ENCODE measurements at regions not wholly inside any gene's neighbourhood (a gene's known extent, or its start where the extent isn't known, plus 50 kb on each side); places are given as distances from the start of the nearest gene placed in this dataset.

DNA sequence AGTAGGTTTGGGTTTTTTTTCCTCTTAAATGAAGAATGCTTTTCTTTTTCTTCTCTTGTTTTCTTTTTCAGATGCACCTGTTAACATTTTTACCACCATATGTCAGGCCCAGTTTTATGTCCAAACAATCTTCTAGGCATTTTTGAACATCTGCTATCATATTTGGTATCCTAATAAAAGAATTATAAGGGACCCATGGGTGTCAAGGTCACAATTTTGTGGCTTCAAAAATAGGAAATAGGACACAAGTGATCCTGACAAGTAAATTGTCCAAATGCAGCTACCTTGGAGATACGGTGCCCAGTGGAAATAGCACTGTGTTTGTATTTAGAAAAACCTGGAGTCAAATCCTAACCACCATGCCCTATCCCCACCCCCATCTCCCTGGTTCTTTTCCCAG is 270.3 kb downstream of the MZT1 start:
- no peak for DNase-seq (ENCODE audit: low spot score)
- no peak overlapping the region for H3K9ac ChIP-seq (ENCODE audit: insufficient read depth, low read depth, low read length)
- no TSS peak for BruUV-seq (replicated peaks)
- H3K4me1 ChIP-seq (ENCODE audit: insufficient read depth, low read length), result no peaks in the 10 kb centered on the region
- FAIRE-seq, result no peak
- ATAC-seq, result no peak
- no peak overlapping the region for H3K4me3 ChIP-seq (replicated peaks in 1 of 3; ENCODE audit: insufficient read depth in 1 of 3, low read depth in 2 of 3, low read length in 3 of 3)
- H4K20me1 ChIP-seq (ENCODE audit: insufficient read depth, low read length), result no peaks in the 10 kb centered on the region
- no peak for TF ChIP-seq RBM22 (optimal IDR thresholded peaks at IDR 0.05; ENCODE audit: low read length)
- TF ChIP-seq ZNF761 (CRISPR knock-in tag; conservative IDR thresholded peaks at IDR 0.05), result no peak
- TF ChIP-seq, protein P1, sequence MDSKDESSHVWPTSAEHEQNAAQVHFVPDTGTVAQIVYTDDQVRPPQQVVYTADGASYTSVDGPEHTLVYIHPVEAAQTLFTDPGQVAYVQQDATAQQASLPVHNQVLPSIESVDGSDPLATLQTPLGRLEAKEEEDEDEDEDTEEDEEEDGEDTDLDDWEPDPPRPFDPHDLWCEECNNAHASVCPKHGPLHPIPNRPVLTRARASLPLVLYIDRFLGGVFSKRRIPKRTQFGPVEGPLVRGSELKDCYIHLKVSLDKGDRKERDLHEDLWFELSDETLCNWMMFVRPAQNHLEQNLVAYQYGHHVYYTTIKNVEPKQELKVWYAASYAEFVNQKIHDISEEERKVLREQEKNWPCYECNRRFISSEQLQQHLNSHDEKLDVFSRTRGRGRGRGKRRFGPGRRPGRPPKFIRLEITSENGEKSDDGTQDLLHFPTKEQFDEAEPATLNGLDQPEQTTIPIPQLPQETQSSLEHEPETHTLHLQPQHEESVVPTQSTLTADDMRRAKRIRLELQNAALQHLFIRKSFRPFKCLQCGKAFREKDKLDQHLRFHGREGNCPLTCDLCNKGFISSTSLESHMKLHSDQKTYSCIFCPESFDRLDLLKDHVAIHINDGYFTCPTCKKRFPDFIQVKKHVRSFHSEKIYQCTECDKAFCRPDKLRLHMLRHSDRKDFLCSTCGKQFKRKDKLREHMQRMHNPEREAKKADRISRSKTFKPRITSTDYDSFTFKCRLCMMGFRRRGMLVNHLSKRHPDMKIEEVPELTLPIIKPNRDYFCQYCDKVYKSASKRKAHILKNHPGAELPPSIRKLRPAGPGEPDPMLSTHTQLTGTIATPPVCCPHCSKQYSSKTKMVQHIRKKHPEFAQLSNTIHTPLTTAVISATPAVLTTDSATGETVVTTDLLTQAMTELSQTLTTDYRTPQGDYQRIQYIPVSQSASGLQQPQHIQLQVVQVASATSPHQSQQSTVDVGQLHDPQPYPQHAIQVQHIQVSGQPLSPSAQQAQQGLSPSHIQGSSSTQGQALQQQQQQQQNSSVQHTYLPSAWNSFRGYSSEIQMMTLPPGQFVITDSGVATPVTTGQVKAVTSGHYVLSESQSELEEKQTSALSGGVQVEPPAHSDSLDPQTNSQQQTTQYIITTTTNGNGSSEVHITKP (CRISPR knock-in tag; IDR thresholded peaks at IDR 0.05; ENCODE audit: low read depth), result no peak
- TF ChIP-seq, protein P2, sequence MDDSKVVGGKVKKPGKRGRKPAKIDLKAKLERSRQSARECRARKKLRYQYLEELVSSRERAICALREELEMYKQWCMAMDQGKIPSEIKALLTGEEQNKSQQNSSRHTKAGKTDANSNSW (CRISPR knock-in tag; IDR thresholded peaks at IDR 0.05; ENCODE audit: borderline replicate concordance), result no peak
- no peak for TF ChIP-seq ZFP62 (CRISPR knock-in tag; IDR thresholded peaks at IDR 0.05)
- TF ChIP-seq PLRG1 (conservative IDR thresholded peaks at IDR 0.05), result no peak
- TF ChIP-seq, protein P3, sequence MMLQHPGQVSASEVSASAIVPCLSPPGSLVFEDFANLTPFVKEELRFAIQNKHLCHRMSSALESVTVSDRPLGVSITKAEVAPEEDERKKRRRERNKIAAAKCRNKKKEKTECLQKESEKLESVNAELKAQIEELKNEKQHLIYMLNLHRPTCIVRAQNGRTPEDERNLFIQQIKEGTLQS (CRISPR knock-in tag; IDR thresholded peaks at IDR 0.05), result no peak
- H3K27ac ChIP-seq (ENCODE audit: extremely low read length, insufficient read depth, low read length), result no peak overlapping the region
- WGBS (ENCODE audit: low lambda C conversion rate), result 43% methylated on average over 1 of the region's 1 CpG
- H2AFZ ChIP-seq (ENCODE audit: low read length), result no peak overlapping the region
- intact Hi-C loops (cut with micrococcal nuclease; ENCODE audit: unreplicated experiment) (no loop called here), in situ Hi-C loops (cut with HindIII; ENCODE audit: extremely low pct_ligation_motif_present, low pct_unique_long_range_greater_than_20kb) (no loop called here)
- no peak overlapping the region for H3K4me2 ChIP-seq (ENCODE audit: low read depth, low read length)
- H3K27me3 ChIP-seq (ENCODE audit: control insufficient read depth in 1 of 2, insufficient read depth in 2 of 2, low read length in 2 of 2), result no peaks in the 10 kb centered on the region
- H3K9me3 ChIP-seq (ENCODE audit: low read length), result no peaks in the 10 kb centered on the region
- ChIA-PET POLR2A (no interaction called here), CTCF (ENCODE audit: low intra/inter-chr PET ratio, low total read pairs) (no interaction called here)
- no peaks in the 10 kb centered on the region for H3K36me3 ChIP-seq (replicated peaks in 1 of 2; ENCODE audit: control insufficient read depth in 1 of 2, insufficient read depth in 2 of 2, low read length in 2 of 2)
- no peaks in the 10 kb centered on the region for H3K79me2 ChIP-seq (ENCODE audit: insufficient read depth, low read length)
